HCT116 (cell line): ENCODE measurements at regions not wholly inside any gene's neighbourhood (a gene's known extent, or its start where the extent isn't known, plus 50 kb on each side); places are given as distances from the start of the nearest gene placed in this dataset.

ENCODE experiments used
- ATAC-seq: fragments of 200-7000 bp; cut with Tn5 transposase; 2 replicates; pipeline ENCODE4 v1.9.1; 2020; ENCODE audit warnings: mild to moderate bottlenecking, moderate library complexity
- BruUV-seq: library from RNA; stranded (reverse); fragments of 400-500 nt; replicated peaks from 2 replicates; lab custom pipeline; 2021; lab: Mats Ljungman, UMichigan
- CTCF ChIA-PET: fragments of 300-600 bp; sonication (Branson Sonifier 250); formaldehyde crosslinking; loops from one replicate; lab custom pipeline; 2021; ENCODE audit warnings: antibody characterized with exemption; lab: Charles Lee
- POLR2A ChIA-PET: fragments of 300-600, 350-600 bp; sonication (Branson Sonifier 250); formaldehyde crosslinking; loops from one replicate; lab custom pipeline; 2021; ENCODE audit warnings: antibody characterized with exemption; lab: Charles Lee
- RAD21 ChIA-PET, 2 experiments: fragments of 300-600 bp; sonication (Branson Sonifier 250); formaldehyde crosslinking; loops; one replicate each; lab custom pipeline; 2023; ENCODE audit warnings: low total read pairs in 2 of 2; ENCODE audit not compliant: uncharacterized antibody in 2 of 2, unreplicated experiment in 2 of 2, low non-redundant PET in 1 of 2; lab: Charles Lee
- DNase-seq: peaks from one replicate; pipeline ENCODE4 v3.0.0-alpha.2; 2010; ENCODE audit warnings: low read depth, low spot score
- H2AFZ ChIP-seq: fragments of 200-600 bp; shearing (Covaris generic), sonication (generic); 2 replicates; pipeline ENCODE4 v1.6.1; 2017; ENCODE audit warnings: low read depth, mixed run types, mixed read lengths, antibody characterized with exemption, low read length; ENCODE audit not compliant: poor library complexity, severe bottlenecking
- H3K27ac ChIP-seq: 2 replicates; pipeline ENCODE4 v1.5.1; 2012; ENCODE audit warnings: low read depth, low read length
- H3K27me3 ChIP-seq: fragments of 200-600 bp; sonication (generic); 2 replicates; pipeline ENCODE4 v1.6.1; 2016; ENCODE audit warnings: mixed run types, low read length, mixed read lengths; ENCODE audit not compliant: insufficient read depth
- H3K36me3 ChIP-seq, 2 experiments: fragments of 200-500 bp in 1 of 2; fragments of 200-600 bp in 1 of 2; sonication (Bioruptor generic) in 1 of 2; sonication (generic) in 1 of 2; 2 replicates each; pipeline versions ENCODE4 v1.5.1 to v1.6.1; 2014 to 2016; ENCODE audit warnings: low read length in 2 of 2, inconsistent platforms in 1 of 2, mixed read lengths in 1 of 2, mixed run types in 1 of 2; ENCODE audit not compliant: insufficient read depth in 2 of 2, control insufficient read depth in 1 of 2
- H3K4me1 ChIP-seq, 2 experiments: fragments of 200-600 bp in 1 of 2; sonication (generic) in 1 of 2; 2 replicates each; pipeline versions ENCODE4 v1.5.1 to v1.6.1; 2012 to 2017; ENCODE audit warnings: low read length in 2 of 2, inconsistent platforms in 1 of 2, mild to moderate bottlenecking in 1 of 2, mixed read lengths in 1 of 2, mixed run types in 1 of 2, moderate library complexity in 1 of 2; ENCODE audit not compliant: insufficient read depth in 2 of 2, control insufficient read depth in 1 of 2
- H3K4me2 ChIP-seq: fragments of 200-600 bp; sonication (generic); 2 replicates; pipeline ENCODE4 v1.6.1; 2017; ENCODE audit warnings: mixed run types, low read length, mixed read lengths
- H3K4me3 ChIP-seq, 2 experiments: fragments of 200-600 bp in 1 of 2; sonication (generic) in 1 of 2; replicated peaks in 1 of 2; 2 replicates each; pipeline ENCODE4 v1.5.1; 2011 to 2016; ENCODE audit warnings: low read length in 2 of 2, control low read depth in 1 of 2, low read depth in 1 of 2, mild to moderate bottlenecking in 1 of 2, mixed read lengths in 1 of 2, mixed run types in 1 of 2
- H3K79me2 ChIP-seq: fragments of 200-600 bp; sonication (generic); 2 replicates; pipeline ENCODE4 v1.6.1; 2017; ENCODE audit warnings: mild to moderate bottlenecking, mixed run types, low read length, moderate library complexity, mixed read lengths; ENCODE audit not compliant: insufficient read depth
- H3K9ac ChIP-seq: fragments of 200-600 bp; sonication (generic); 2 replicates; pipeline ENCODE4 v1.6.1; 2016; ENCODE audit warnings: low read length, mixed read lengths
- H3K9me2 ChIP-seq: fragments of 200-600 bp; sonication (generic), shearing (Covaris generic); 2 replicates; pipeline ENCODE4 v1.6.1; 2017; ENCODE audit warnings: mixed run types, mild to moderate bottlenecking, moderate library complexity; ENCODE audit not compliant: insufficient read depth
- H3K9me3 ChIP-seq, 2 experiments: fragments of 200-500 bp in 1 of 2; fragments of 200-600 bp in 1 of 2; sonication (Bioruptor generic) in 1 of 2; sonication (generic) in 1 of 2; 2 replicates each; pipeline ENCODE4 v1.6.1; 2014 to 2017; ENCODE audit warnings: low read length in 2 of 2, mixed read lengths in 2 of 2, inconsistent platforms in 1 of 2, low read depth in 1 of 2, mild to moderate bottlenecking in 1 of 2, mixed run types in 1 of 2, moderate library complexity in 1 of 2; ENCODE audit not compliant: control insufficient read depth in 1 of 2, insufficient read depth in 1 of 2
- H4K20me1 ChIP-seq: fragments of 200-600 bp; sonication (generic), shearing (Covaris generic); 2 replicates; pipeline ENCODE4 v1.6.1; 2017; ENCODE audit warnings: mixed run types, mild to moderate bottlenecking, moderate library complexity; ENCODE audit not compliant: insufficient read depth
- CEBPB ChIP-seq: IDR thresholded peaks from 2 replicates; pipeline ENCODE4 v1.6.1; 2012; ENCODE audit warnings: low read depth
- EZH2 ChIP-seq: fragments of 200-600 bp; sonication (generic); IDR thresholded peaks from 2 replicates; pipeline ENCODE4 v1.6.1; 2017; ENCODE audit warnings: antibody characterized with exemption, mixed run types
- FOSL1 ChIP-seq: IDR thresholded peaks from 2 replicates; pipeline ENCODE4 v1.6.1; 2012; ENCODE audit warnings: low read depth
- JUND ChIP-seq: IDR thresholded peaks from 2 replicates; pipeline ENCODE4 v1.6.1; 2012
- POLR2A ChIP-seq: IDR thresholded peaks from 2 replicates; pipeline ENCODE4 v1.7.0; 2011; ENCODE audit warnings: borderline replicate concordance; ENCODE audit not compliant: insufficient read depth, insufficient read length; ENCODE audit errors: extremely low read depth
- SRF ChIP-seq: IDR thresholded peaks from 2 replicates; pipeline ENCODE4 v1.6.1; 2012; ENCODE audit warnings: low read depth
- TCF7L2 ChIP-seq: IDR thresholded peaks from 2 replicates; pipeline ENCODE4 v1.7.0; 2011; ENCODE audit warnings: borderline replicate concordance, inconsistent platforms; ENCODE audit not compliant: insufficient read depth, insufficient read length; ENCODE audit errors: extremely low read depth
- ZNF274 ChIP-seq: fragments of 200-500 bp; sonication (Bioruptor generic); IDR thresholded peaks from 2 replicates; pipeline ENCODE4 v1.6.1; 2014; ENCODE audit warnings: mild to moderate bottlenecking, low read depth, low read length, inconsistent platforms
- intact Hi-C: fragments of 100-400 bp; cut with micrococcal nuclease; formaldehyde crosslinking; loops from 2 replicates; pipeline ENCODE4 v1.10.0; 2022
- TF ChIP-seq, protein P1 (sequence below): IDR thresholded peaks from 2 replicates; pipeline ENCODE4 v1.6.1; 2012; ENCODE audit warnings: low read depth
- TF ChIP-seq, protein P2 (sequence below): IDR thresholded peaks from 2 replicates; pipeline ENCODE4 v1.6.1; 2012

DNA sequence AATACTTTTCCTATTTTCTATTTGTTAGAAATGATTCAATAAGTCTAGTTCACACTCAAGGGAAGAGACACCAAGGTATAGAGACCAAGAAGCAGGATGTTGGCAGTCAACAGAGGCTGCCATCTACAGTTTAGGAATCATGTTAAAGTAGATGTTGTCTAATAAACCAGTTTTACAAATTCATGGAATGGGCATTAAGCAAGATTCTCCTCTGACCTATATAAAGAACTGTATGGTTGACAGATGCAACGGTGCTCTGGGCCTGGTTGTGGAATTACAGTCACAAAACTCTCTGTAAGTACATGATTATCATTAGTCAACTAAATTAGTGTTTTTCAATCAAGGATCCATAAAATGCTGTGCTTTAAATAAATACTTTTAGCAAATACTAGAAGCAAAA lies 475.1 kb downstream of the NAV3 start:
- no peak overlapping the region for H3K4me3 ChIP-seq
- H2AFZ ChIP-seq = no peak overlapping the region
- no peaks in the 10 kb centered on the region for H3K9me2 ChIP-seq
- H3K79me2 ChIP-seq = no peaks in the 10 kb centered on the region
- no peaks in the 10 kb centered on the region for H4K20me1 ChIP-seq
- RAD21 ChIA-PET = no interaction called here
- DNase-seq (no peak), ATAC-seq (no peak)
- CTCF ChIA-PET = no interaction called here
- H3K4me1 ChIP-seq = peaks cover 0 to 6% of the 10 kb centered on the region in 2 experiments; a peak in 2 of 4 replicates
- H3K36me3 ChIP-seq = no peaks in the 10 kb centered on the region
- no peak overlapping the region for H3K27ac ChIP-seq
- intact Hi-C loops = no loop called here
- no peak overlapping the region for H3K9ac ChIP-seq
- POLR2A ChIA-PET = no interaction called here
- BruUV-seq = no TSS peak
- no peaks in the 10 kb centered on the region for H3K27me3 ChIP-seq
- H3K4me2 ChIP-seq = no peak overlapping the region
- no peak for TF ChIP-seq EZH2
- TF ChIP-seq, protein P1, sequence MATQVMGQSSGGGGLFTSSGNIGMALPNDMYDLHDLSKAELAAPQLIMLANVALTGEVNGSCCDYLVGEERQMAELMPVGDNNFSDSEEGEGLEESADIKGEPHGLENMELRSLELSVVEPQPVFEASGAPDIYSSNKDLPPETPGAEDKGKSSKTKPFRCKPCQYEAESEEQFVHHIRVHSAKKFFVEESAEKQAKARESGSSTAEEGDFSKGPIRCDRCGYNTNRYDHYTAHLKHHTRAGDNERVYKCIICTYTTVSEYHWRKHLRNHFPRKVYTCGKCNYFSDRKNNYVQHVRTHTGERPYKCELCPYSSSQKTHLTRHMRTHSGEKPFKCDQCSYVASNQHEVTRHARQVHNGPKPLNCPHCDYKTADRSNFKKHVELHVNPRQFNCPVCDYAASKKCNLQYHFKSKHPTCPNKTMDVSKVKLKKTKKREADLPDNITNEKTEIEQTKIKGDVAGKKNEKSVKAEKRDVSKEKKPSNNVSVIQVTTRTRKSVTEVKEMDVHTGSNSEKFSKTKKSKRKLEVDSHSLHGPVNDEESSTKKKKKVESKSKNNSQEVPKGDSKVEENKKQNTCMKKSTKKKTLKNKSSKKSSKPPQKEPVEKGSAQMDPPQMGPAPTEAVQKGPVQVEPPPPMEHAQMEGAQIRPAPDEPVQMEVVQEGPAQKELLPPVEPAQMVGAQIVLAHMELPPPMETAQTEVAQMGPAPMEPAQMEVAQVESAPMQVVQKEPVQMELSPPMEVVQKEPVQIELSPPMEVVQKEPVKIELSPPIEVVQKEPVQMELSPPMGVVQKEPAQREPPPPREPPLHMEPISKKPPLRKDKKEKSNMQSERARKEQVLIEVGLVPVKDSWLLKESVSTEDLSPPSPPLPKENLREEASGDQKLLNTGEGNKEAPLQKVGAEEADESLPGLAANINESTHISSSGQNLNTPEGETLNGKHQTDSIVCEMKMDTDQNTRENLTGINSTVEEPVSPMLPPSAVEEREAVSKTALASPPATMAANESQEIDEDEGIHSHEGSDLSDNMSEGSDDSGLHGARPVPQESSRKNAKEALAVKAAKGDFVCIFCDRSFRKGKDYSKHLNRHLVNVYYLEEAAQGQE = no peak
- TF ChIP-seq, protein P2, sequence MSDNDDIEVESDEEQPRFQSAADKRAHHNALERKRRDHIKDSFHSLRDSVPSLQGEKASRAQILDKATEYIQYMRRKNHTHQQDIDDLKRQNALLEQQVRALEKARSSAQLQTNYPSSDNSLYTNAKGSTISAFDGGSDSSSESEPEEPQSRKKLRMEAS = no peak
- TF ChIP-seq FOSL1 = no peak
- no peak for TF ChIP-seq POLR2A
- TF ChIP-seq JUND = no peak
- no peak for TF ChIP-seq SRF
- TF ChIP-seq, all 23 proteins: peak for 0
- no peaks in the 10 kb centered on the region for H3K9me3 ChIP-seq

DNA sequence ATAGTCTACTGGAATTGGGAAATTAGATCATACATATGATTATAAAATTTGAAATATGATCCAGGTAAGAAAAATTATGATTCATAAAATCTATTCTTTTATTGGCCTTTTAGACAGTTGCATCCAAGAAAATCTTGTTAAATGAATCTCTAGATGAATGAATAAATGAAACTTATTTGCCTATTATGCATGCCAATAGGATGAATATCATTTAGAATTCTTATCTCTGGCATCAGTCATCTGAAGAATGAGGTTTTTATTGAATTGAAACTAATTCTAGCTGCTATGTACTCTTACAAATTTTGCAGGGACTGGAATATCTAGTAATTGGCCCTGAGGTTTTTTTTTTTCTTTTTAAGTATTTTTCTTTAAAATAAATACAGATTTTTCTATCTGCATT lies 475.5 kb downstream of the NAV3 start:
- CTCF ChIA-PET = no interaction called here
- no peak for ATAC-seq

More for the DNA sequence above, 475.5 kb downstream of the NAV3 start:
- no peaks in the 10 kb centered on the region for H3K9me3 ChIP-seq
- peaks cover 0 to 4% of the 10 kb centered on the region in 2 experiments; a peak in 2 of 4 replicates for H3K4me1 ChIP-seq
- H3K27ac ChIP-seq = no peak overlapping the region
- no peak overlapping the region for H3K4me3 ChIP-seq
- TF ChIP-seq CEBPB (no peak), TCF7L2 (no peak), ZNF274 (no peak)
- TF ChIP-seq, protein P2 = no peak
- DNase-seq = no peak
- H3K4me2 ChIP-seq = no peak overlapping the region
- ChIA-PET POLR2A (no interaction called here), RAD21 (no interaction called here)
- H2AFZ ChIP-seq = no peak overlapping the region
- H3K79me2 ChIP-seq = no peaks in the 10 kb centered on the region
- H3K36me3 ChIP-seq = no peaks in the 10 kb centered on the region
- BruUV-seq = no TSS peak
- no peaks in the 10 kb centered on the region for H4K20me1 ChIP-seq
- no peak overlapping the region for H3K9ac ChIP-seq
- intact Hi-C loops = no loop called here
- H3K9me2 ChIP-seq = no peaks in the 10 kb centered on the region
- H3K27me3 ChIP-seq = no peaks in the 10 kb centered on the region
